ENCODE measurements at regions not wholly inside any gene's neighbourhood (a gene's known extent, or its start where the extent isn't known, plus 50 kb on each side); places are given as distances from the start of the nearest gene placed in this dataset.
"Not testable (repeated sequence)": the region's sequence is repeated elsewhere in the genome, so short reads cannot be mapped to it uniquely, and the experiment has no call there.

DNA sequence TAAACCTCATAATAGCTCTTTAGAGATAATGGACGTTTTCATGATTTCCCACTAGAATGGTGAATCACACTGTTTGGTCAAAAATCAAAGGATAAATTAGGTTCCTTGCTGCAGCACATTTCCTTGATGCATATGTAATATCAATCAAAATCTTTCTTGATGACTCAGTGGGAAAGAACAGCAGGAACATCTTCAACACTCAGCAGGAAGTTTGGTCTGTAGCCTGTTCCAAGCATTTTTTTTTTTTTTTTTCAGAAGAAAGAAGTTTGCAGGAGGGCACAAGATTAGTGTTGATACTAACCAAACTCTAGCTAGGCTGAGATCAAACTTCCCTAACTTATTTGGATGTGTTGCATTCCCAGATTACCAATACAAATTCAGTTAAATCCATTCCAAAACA, 1529.8 kb downstream of the FAM181B start:
- Mint-ChIP-seq H3K4me3 (no peak overlapping the region), H3K9me3 (ENCODE audit: low read depth) (peaks cover 3% of the 10 kb centered on the region), H3K27me3 (no peaks in the 10 kb centered on the region), H3K36me3 (no peaks in the 10 kb centered on the region), H3K27ac (no peak overlapping the region), H3K4me1 (ENCODE audit: low read depth) (no peaks in the 10 kb centered on the region)

DNA sequence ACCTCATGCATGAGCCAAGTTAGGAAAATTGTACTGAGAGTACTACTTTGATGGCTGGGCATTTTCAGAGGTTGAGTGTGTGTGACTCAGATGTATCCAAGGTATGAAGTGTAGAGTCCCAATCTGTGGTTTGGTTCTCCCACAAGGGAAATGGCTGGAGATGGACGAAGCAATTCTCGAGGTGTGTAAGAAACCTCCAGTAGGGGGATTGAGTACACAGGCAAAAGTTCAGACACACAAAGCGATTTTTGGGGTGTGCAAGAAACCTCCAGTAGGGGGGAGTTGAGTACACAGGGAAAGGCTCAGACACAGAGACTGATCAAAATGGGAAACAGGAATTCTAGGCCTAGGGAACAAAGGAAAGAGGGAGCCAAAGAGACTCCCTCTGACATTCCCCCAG, 1536.3 kb downstream of the FAM181B start:
- peaks cover 8% of the 10 kb centered on the region for H3K9me3 Mint-ChIP-seq (ENCODE audit: low read depth)
- no peaks in the 10 kb centered on the region for H3K4me1 Mint-ChIP-seq (ENCODE audit: low read depth)
- no peak overlapping the region for H3K27ac Mint-ChIP-seq
- H3K4me3 Mint-ChIP-seq: no peak overlapping the region
- no peaks in the 10 kb centered on the region for H3K27me3 Mint-ChIP-seq
- H3K36me3 Mint-ChIP-seq: no peaks in the 10 kb centered on the region

DNA sequence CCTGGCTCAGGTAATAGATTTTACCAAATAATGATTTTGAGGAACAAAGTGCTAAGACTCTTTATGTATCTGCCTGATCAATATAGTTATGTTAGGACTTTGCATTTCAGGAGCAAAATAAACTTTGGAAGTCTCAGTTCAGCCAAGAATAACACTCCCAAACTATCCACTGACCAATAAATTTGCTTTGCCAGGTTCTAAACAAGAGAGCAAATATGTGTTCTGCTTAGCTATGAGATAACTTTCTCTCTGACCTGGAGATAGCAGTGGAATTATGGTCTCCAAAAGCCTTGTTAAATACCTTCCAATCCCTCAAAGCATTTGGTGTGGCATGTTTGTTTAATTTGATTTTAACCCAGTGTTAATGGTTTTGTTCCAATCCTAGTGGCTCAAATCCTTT, 1541.1 kb downstream of the FAM181B start:
- Mint-ChIP-seq H3K27me3 (no peaks in the 10 kb centered on the region), H3K9me3 (ENCODE audit: low read depth) (peaks cover 8% of the 10 kb centered on the region), H3K27ac (no peak overlapping the region), H3K4me1 (ENCODE audit: low read depth) (no peaks in the 10 kb centered on the region), H3K4me3 (no peak overlapping the region), H3K36me3 (no peaks in the 10 kb centered on the region)

DNA sequence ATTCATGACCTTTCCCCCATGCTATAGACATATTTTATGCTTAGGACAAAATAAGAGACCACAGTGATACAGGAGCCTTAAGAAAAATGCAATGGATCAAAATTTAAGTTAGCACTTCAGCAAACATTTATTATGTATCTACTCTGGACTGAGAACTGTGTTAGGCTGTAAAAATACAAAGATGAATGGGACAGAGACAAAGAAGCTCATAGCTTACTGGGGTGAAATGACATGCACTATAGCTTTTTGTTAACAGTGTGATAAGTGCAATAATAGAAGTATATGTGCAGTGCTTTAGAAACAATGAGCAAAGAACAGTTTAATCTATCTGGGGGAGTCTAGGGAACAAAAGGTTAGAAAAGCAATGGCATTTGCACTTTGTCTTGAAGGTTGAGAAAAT, 1543.1 kb downstream of the FAM181B start:
- H3K27ac Mint-ChIP-seq: no peak overlapping the region
- no peaks in the 10 kb centered on the region for H3K4me1 Mint-ChIP-seq (ENCODE audit: low read depth)
- no peak overlapping the region for H3K4me3 Mint-ChIP-seq
- no peaks in the 10 kb centered on the region for H3K36me3 Mint-ChIP-seq
- H3K9me3 Mint-ChIP-seq (ENCODE audit: low read depth): peaks cover 16% of the 10 kb centered on the region
- H3K27me3 Mint-ChIP-seq: no peaks in the 10 kb centered on the region

DNA sequence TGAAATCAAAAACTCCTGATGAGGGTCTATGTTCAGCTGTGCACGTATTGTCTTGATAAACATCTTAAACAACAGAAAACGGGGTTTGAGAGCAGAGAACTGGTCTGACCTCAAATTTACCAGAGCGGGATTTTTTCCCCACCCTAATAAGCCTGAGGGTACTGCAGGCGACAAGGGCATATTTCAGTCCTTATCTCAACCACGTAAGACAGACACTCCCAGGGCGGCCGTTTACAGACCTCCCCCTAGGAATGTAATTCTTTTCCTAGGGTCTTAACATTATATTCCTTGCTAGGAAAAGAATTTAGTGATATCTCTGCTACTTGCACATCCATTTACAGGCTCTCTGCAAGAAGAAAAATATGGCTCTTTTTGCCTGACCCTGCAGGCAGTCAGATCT, 1546.6 kb downstream of the FAM181B start:
- H3K27ac Mint-ChIP-seq; H3K4me3 Mint-ChIP-seq; H3K4me1 Mint-ChIP-seq (ENCODE audit: low read depth); H3K36me3 Mint-ChIP-seq; H3K27me3 Mint-ChIP-seq: not testable (repeated sequence)
- peaks cover 18% of the 10 kb centered on the region for H3K9me3 Mint-ChIP-seq (ENCODE audit: low read depth)

DNA sequence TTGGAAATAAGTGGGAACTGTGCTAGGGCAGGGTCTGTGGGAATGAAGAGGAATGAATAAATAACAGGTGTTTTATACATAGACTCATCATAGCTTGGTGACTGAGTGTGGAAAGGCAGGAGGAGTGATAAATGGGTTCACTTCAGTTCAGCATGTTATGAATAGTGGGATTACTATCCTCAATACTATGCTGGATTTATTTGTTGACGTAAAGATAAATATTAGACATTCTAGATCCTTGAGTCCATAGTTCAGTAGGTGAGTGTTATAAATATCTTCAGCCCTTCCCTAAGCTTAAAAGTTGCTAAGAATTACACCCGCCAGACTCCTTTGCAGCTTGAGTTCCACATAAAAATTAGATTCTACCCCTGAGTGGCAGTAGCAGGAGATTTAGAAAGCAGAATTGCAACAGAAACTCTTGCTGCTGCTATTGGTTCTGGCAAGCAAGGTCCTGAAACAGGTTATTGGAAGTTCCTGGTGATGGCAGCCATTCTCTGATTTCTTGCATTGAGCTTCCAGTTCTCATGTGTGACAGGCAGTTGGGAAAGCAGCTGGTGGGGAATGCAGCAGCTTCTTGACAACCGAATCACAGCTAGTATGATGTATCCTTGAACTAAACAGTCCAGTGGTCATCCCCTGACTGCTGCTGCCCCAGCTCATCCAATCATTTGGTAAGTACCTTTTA, 1558.9 kb downstream of the FAM181B start:
- Mint-ChIP-seq H3K4me3 (no peak overlapping the region), H3K4me1 (ENCODE audit: low read depth) (no peaks in the 10 kb centered on the region), H3K27ac (no peak overlapping the region), H3K36me3 (no peaks in the 10 kb centered on the region), H3K9me3 (ENCODE audit: low read depth) (peaks cover 4% of the 10 kb centered on the region), H3K27me3 (no peaks in the 10 kb centered on the region)

DNA sequence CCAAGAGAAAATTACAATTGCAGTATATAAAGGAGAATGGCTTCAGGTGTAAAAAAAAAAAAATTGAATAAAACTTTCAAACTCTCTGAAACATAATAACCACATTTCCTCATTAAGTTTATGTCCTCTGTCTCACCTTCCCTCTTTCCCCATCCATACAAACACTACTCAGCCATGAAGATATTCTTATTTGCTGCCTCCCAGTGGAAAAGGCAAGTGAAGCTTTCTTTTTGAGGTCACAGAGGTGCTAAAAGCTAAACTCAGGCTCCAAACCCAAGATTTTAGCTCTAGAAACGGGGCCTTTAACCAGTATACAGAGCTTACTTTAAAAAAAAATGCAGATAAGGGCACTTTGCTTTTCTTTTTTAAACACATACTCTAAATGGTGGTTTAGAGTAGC, 1568.5 kb downstream of the FAM181B start:
- Mint-ChIP-seq H3K27ac (no peak overlapping the region), H3K4me3 (no peak overlapping the region)

DNA sequence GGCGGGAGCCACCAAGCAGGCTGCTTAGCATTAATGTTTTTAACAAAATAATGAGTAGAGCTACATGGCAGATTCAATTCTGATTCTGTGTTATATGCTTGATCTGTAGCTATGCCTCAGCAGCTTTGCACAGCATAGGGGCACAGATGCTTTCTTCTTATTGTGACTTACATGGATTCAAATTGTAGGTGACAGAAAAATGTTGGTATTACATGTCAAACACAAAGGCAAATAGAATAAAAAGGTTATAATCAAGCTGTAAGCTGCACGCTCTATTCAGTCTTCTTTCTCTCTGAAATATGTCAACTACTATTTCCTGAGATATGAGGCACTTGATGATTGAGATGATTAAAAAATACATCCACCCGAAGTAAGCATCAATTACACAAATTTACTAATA, 1573.8 kb downstream of the FAM181B start:
- no peaks in the 10 kb centered on the region for H3K9me3 Mint-ChIP-seq (ENCODE audit: low read depth)
- no peak overlapping the region for H3K4me3 Mint-ChIP-seq
- H3K36me3 Mint-ChIP-seq: no peaks in the 10 kb centered on the region
- H3K27me3 Mint-ChIP-seq: no peaks in the 10 kb centered on the region
- no peaks in the 10 kb centered on the region for H3K4me1 Mint-ChIP-seq (ENCODE audit: low read depth)
- H3K27ac Mint-ChIP-seq: no peak overlapping the region

More for the DNA sequence above, 1568.5 kb downstream of the FAM181B start:
- H3K9me3 Mint-ChIP-seq (ENCODE audit: low read depth): no peaks in the 10 kb centered on the region
- H3K4me1 Mint-ChIP-seq (ENCODE audit: low read depth): no peaks in the 10 kb centered on the region
- no peaks in the 10 kb centered on the region for H3K27me3 Mint-ChIP-seq
- H3K36me3 Mint-ChIP-seq: no peaks in the 10 kb centered on the region

DNA sequence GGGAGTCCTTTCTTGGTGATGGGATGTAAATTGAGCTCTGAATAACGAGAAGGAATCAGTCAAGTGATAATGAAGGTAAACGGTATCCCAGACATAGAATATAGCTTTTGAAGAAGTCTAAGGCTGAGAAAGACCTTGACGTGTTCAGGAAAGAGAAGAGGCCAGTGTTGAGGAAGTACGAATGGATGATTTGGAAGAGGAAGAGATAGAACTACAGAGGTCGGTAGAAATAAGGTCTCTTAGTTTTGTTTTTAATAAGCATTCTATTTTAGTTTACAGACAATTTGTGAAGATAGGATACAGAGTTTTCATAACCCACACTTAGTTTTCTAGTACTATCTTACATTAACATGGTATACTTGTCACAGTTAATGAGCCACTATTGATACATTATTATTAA, 1598.1 kb downstream of the FAM181B start:
- no peaks in the 10 kb centered on the region for H3K27me3 Mint-ChIP-seq
- H3K4me1 Mint-ChIP-seq (ENCODE audit: low read depth): no peaks in the 10 kb centered on the region
- H3K4me3 Mint-ChIP-seq: no peak overlapping the region
- H3K9me3 Mint-ChIP-seq (ENCODE audit: low read depth): peaks cover 6% of the 10 kb centered on the region
- H3K36me3 Mint-ChIP-seq: no peaks in the 10 kb centered on the region
- no peak overlapping the region for H3K27ac Mint-ChIP-seq

DNA sequence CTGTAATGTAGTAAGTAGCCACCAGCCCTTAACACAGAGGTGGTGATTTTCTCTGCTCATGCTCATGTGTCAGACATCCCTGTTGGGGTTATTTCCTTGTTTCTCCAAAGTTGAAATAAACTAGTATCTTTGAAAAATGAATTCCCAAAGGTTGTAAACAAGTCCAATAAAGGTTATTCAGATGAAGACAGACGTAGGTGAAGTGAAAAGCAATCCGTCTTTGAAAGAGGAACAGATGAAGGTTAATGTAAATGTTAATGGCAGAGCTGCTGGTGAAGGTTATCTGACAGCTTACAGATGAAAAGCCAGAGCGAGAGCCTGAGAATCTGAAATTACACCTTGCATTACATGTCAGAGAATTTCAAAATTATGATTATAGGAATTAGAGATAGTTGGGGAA, 1604.0 kb downstream of the FAM181B start:
- H3K27me3 Mint-ChIP-seq: no peaks in the 10 kb centered on the region
- no peaks in the 10 kb centered on the region for H3K36me3 Mint-ChIP-seq

DNA sequence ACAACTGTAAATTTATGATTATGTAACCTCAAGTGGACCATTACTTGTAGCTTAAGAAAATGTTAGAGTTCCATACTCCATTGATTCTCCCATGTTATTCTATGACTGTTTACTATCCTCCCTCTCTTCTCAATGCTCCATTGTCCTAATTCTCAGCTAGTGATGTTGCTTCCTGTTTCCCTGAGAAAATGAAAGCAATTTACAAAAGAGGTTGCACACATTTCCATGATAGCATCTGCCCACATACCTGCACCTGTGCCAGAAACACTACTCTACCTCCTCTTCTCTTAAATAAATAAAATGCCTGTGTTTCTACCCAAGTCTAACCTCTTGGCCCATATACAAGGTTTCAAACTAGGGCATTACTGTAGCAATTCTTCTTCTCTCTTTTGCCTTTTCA, 1620.9 kb downstream of the FAM181B start:
- H3K27me3 Mint-ChIP-seq: no peaks in the 10 kb centered on the region
- H3K27ac Mint-ChIP-seq: no peak overlapping the region
- no peak overlapping the region for H3K4me3 Mint-ChIP-seq

More for the DNA sequence above, 1604.0 kb downstream of the FAM181B start:
- peaks cover 7% of the 10 kb centered on the region for H3K9me3 Mint-ChIP-seq (ENCODE audit: low read depth)
- H3K27ac Mint-ChIP-seq: no peak overlapping the region
- no peaks in the 10 kb centered on the region for H3K4me1 Mint-ChIP-seq (ENCODE audit: low read depth)
- no peak overlapping the region for H3K4me3 Mint-ChIP-seq

DNA sequence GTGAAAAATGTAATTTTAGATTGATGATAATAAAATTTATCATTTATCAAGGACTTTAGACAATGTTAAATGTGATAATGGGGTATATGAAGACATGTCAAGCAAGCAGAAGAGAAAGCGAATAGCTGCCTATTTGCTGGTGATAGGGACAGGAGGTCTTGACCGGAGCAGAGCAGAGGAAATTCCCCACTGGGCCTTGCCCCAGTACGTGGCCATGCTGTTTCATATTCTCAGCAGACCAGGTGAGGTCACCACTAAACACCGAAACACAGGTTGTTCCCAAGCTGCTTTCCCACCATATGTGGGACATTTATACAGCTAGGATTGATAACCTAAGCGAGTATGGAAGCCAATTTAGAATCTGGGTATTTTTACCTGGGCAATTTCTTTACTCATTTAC, 1629.6 kb downstream of the FAM181B start:
- peaks cover 14% of the 10 kb centered on the region for H3K9me3 Mint-ChIP-seq (ENCODE audit: low read depth)
- H3K4me1 Mint-ChIP-seq (ENCODE audit: low read depth): no peaks in the 10 kb centered on the region
- H3K27me3 Mint-ChIP-seq: no peaks in the 10 kb centered on the region
- no peaks in the 10 kb centered on the region for H3K36me3 Mint-ChIP-seq
- H3K27ac Mint-ChIP-seq: no peak overlapping the region
- H3K4me3 Mint-ChIP-seq: no peak overlapping the region

More for the DNA sequence above, 1620.9 kb downstream of the FAM181B start:
- Mint-ChIP-seq H3K36me3 (no peaks in the 10 kb centered on the region), H3K4me1 (ENCODE audit: low read depth) (no peaks in the 10 kb centered on the region), H3K9me3 (ENCODE audit: low read depth) (peaks cover 3% of the 10 kb centered on the region)

DNA sequence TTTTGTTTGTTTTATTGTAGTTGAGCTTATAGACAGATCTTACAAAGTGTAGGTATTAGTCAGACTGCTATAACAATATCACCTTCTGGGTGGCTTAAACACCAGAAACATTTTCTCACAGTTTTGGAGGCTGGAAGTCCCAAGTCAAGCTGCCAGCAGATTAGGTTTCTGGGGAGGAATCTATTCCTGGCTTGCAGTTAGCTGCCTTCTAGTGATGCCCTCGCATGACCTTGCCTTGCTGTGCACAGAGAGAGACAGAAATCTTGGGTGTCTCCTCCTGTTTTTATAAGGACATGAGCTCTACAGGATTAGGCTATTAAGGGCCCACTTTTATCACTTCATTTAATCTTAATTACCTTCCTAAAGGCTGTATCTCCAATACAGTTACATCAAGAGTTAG, 1635.2 kb downstream of the FAM181B start:
- Mint-ChIP-seq H3K36me3 (no peaks in the 10 kb centered on the region), H3K4me1 (ENCODE audit: low read depth) (no peaks in the 10 kb centered on the region), H3K4me3 (no peak overlapping the region), H3K9me3 (ENCODE audit: low read depth) (no peaks in the 10 kb centered on the region), H3K27me3 (no peaks in the 10 kb centered on the region), H3K27ac (no peak overlapping the region)

DNA sequence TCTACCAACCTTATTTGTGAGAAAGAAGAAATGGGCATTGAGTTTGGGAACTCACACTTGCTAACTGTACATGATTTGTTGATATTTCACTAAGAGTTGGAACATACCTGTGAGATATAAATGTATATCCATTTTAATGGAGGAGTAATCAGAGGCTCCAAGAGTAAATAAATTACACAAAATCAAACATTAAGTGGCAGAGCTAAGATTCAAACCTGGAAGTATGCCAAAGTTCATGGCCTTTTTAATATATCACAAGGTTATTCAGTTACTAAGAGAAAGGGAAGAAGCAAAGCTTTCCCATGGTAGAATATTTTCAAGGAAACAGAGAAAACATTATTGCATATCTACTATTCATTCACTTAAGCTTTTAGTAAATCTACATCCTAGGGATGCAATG, 1641.1 kb downstream of the FAM181B start:
- Mint-ChIP-seq H3K27me3 (no peaks in the 10 kb centered on the region), H3K4me1 (ENCODE audit: low read depth) (no peaks in the 10 kb centered on the region), H3K36me3 (no peaks in the 10 kb centered on the region), H3K9me3 (ENCODE audit: low read depth) (no peaks in the 10 kb centered on the region), H3K27ac (no peak overlapping the region), H3K4me3 (no peak overlapping the region)

DNA sequence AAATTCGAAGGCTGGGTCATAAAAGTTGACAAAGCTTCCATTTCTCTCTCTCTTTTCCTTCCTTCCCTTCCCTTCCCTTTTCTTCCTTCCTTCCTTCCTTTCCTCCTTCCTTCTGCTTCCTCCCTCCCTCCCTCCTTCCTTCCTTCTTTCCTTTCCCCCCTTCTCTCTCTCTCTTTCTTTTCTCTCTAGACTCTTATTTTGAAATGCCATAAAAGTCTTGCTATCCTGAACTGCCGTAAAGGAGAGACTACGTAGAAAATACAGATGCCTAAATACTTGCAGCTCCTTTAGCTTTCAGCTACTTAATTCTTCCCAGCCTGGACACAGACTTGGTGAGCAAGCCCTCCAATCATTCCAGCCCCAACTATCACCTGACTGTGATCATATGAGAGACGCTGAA, 1644.4 kb downstream of the FAM181B start:
- peaks cover 4% of the 10 kb centered on the region for H3K9me3 Mint-ChIP-seq (ENCODE audit: low read depth)

DNA sequence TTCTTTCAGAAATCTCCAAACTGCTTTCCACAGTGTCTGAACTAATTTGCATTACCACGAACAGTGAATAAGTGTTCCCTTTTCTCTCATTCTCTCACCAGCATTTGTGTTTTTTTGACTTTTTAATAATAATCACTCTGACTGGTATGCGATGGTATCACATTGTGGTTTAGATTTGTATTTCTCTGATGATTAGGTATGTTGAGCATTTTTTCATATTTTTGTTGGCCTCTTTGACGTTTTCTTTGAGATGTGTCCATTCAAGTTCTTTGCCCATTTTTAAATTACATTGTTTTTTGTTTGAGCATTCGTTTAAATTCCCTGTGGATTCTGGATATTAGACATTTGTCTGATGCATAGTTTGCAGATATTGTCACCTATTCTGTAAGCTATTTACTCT, 1639.6 kb upstream of the TENM4 start:
- no peak overlapping the region for H3K27ac Mint-ChIP-seq

More for the DNA sequence above, 1644.4 kb downstream of the FAM181B start:
- H3K4me1 Mint-ChIP-seq (ENCODE audit: low read depth): no peaks in the 10 kb centered on the region
- no peak overlapping the region for H3K27ac Mint-ChIP-seq
- H3K27me3 Mint-ChIP-seq: no peaks in the 10 kb centered on the region
- no peaks in the 10 kb centered on the region for H3K36me3 Mint-ChIP-seq
- no peak overlapping the region for H3K4me3 Mint-ChIP-seq

More for the DNA sequence above, 1639.6 kb upstream of the TENM4 start:
- Mint-ChIP-seq H3K27me3 (no peaks in the 10 kb centered on the region), H3K4me1 (ENCODE audit: low read depth) (no peaks in the 10 kb centered on the region), H3K36me3 (no peaks in the 10 kb centered on the region), H3K9me3 (ENCODE audit: low read depth) (peaks cover 4% of the 10 kb centered on the region), H3K4me3 (no peak overlapping the region)
